ENCODE measurements at regions not wholly inside any gene's neighbourhood (a gene's known extent, or its start where the extent isn't known, plus 50 kb on each side); places are given as distances from the start of the nearest gene placed in this dataset.

DNA sequence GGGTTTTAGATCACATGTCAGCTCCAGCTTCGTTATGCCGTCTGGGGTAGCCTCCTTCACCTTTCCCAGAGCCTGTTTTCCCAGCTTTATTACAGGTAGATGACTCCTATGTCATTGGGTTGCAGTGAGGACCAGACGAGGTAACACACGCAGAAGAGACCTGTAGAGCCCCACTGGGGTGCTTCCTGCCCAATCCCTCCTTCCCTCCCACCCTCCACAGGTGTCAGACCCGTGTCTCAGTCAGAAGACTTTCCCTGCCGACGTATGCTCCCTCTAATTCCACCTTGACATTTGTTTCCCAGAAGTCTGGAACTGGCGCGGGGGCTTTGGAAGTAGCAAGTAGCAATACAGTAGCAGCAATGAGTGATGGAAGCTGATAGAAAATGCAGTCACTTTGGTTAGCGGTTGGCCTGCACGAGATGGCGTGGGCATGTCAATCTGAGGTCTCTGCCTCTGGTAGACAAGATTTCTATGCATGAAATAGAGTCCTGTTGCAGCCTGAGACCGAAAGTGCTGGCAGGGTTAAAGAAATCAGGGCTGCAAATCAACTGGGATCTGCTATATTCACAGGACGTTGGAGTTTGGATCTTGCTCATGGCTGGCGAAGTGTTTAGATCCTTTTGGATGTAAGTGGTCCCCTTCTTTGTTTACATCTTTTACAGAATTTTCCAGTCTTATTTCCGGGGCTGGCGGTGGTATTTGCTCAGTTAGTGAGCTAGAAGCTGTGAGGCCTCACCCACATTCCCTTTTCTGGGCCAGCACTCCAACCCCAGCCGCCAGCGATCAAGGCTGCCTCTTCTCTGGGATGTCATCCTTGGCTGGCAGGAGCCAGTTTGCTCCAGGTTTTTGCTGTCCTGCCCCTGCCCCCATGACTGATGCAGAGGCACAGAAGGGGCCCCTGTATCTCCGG, 78.3 kb upstream of the KMT2C start:
- Histone ChIP-seq H3K9me3 (no peaks in the 10 kb centered on the region), H3K4me1 (no peaks in the 10 kb centered on the region), H3K36me3 (no peaks in the 10 kb centered on the region), H3K4me3 (no peak overlapping the region), H3K27ac (no peak overlapping the region), H3K27me3 (no peaks in the 10 kb centered on the region)
- DNase-seq: no peak
- 68 to 78% methylated on average over 6 to 20 of the region's 20 CpGs for WGBS, 2 donors (ENCODE audit: low coverage in 1 of 2)
- intact Hi-C loops (cut with DNase I; ENCODE audit: low total_unique reads): no loop called here
- in situ Hi-C loops (cut with MboI; ENCODE audit: low pct_ligation_motif_present in 1 of 4, low pct_unique_long_range_greater_than_20kb in 1 of 4, low sequenced_read_pairs in 3 of 4): no loop called here
- no peak for TF ChIP-seq POLR2AphosphoS5 (IDR thresholded peaks at IDR 0.05)
- no peak for TF ChIP-seq POLR2A (IDR thresholded peaks at IDR 0.05)
- TF ChIP-seq, protein P1, sequence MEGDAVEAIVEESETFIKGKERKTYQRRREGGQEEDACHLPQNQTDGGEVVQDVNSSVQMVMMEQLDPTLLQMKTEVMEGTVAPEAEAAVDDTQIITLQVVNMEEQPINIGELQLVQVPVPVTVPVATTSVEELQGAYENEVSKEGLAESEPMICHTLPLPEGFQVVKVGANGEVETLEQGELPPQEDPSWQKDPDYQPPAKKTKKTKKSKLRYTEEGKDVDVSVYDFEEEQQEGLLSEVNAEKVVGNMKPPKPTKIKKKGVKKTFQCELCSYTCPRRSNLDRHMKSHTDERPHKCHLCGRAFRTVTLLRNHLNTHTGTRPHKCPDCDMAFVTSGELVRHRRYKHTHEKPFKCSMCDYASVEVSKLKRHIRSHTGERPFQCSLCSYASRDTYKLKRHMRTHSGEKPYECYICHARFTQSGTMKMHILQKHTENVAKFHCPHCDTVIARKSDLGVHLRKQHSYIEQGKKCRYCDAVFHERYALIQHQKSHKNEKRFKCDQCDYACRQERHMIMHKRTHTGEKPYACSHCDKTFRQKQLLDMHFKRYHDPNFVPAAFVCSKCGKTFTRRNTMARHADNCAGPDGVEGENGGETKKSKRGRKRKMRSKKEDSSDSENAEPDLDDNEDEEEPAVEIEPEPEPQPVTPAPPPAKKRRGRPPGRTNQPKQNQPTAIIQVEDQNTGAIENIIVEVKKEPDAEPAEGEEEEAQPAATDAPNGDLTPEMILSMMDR (IDR thresholded peaks at IDR 0.05): no peak
- no peak for TF ChIP-seq EP300 (IDR thresholded peaks at IDR 0.05; ENCODE audit: low read depth)

DNA sequence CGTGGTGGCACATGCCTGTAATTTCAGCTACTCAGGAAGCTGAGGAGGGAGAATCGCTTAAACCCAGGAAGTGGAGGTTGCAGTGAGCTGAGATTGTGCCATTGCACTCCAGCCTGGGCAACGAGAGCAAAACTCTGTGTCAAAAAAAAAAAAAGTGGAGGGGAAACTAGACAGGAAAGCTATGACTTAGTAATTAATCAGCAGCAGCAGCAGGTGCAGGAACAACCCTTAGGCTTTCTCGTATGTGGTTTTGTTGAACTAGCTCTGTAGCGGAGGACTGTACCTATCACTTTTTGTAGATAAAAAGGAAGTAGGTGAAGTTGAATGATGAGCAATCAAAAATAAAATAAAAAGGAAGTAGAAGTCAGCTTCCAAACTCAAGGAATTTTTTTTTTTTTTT, 76.9 kb upstream of the KMT2C start:
- no peak for DNase-seq
- Histone ChIP-seq H3K9me3 (no peaks in the 10 kb centered on the region), H3K36me3 (no peaks in the 10 kb centered on the region), H3K4me3 (no peak overlapping the region), H3K27ac (no peak overlapping the region), H3K4me1 (no peaks in the 10 kb centered on the region), H3K27me3 (no peaks in the 10 kb centered on the region)
- TF ChIP-seq POLR2AphosphoS5 (IDR thresholded peaks at IDR 0.05) (no peak), POLR2A (IDR thresholded peaks at IDR 0.05) (no peak), EP300 (IDR thresholded peaks at IDR 0.05; ENCODE audit: low read depth) (no peak)
- TF ChIP-seq, protein P1 (IDR thresholded peaks at IDR 0.05): no peak
- in situ Hi-C loops (cut with MboI; ENCODE audit: low pct_ligation_motif_present in 1 of 4, low pct_unique_long_range_greater_than_20kb in 1 of 4, low sequenced_read_pairs in 3 of 4) (no loop called here), intact Hi-C loops (cut with DNase I; ENCODE audit: low total_unique reads) (no loop called here)
- WGBS, 2 donors (ENCODE audit: low coverage in 1 of 2): 60 to 68% methylated on average over 2 to 5 of the region's 5 CpGs

DNA sequence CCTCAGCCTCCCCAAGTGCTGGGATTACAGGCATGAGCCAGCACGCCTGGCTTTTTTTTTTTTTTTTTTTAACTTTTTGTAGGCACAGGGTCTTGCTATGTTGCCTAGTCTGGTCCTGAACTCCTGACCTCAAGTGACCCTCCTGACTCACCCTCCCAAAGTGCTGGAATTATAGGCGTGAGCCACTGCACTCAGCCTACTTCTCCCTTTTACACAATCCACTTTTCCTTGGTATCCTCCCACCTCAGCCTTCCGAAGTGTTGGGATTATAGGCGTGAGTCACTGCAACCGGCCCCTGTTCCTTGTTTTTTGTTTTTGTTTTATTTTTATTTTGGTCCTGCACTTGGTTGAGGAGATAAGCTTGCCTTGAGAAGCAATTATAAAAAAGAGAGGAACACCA, 75.9 kb upstream of the KMT2C start:
- no peaks in the 10 kb centered on the region for H3K9me3 ChIP-seq
- DNase-seq: no peak
- intact Hi-C loops (cut with DNase I; ENCODE audit: low total_unique reads) (no loop called here), in situ Hi-C loops (cut with MboI; ENCODE audit: low pct_ligation_motif_present in 1 of 4, low pct_unique_long_range_greater_than_20kb in 1 of 4, low sequenced_read_pairs in 3 of 4) (no loop called here)
- no peak for TF ChIP-seq POLR2A (IDR thresholded peaks at IDR 0.05)
- TF ChIP-seq EP300 (IDR thresholded peaks at IDR 0.05; ENCODE audit: low read depth): no peak
- TF ChIP-seq, protein P1 (IDR thresholded peaks at IDR 0.05): no peak
- TF ChIP-seq POLR2AphosphoS5 (IDR thresholded peaks at IDR 0.05): no peak
- H3K27me3 ChIP-seq: no peaks in the 10 kb centered on the region
- H3K4me3 ChIP-seq: no peak overlapping the region
- H3K27ac ChIP-seq: no peak overlapping the region
- WGBS, 2 donors (ENCODE audit: low coverage in 1 of 2): 63 to 75% methylated on average over 2 to 5 of the region's 5 CpGs
- H3K36me3 ChIP-seq: no peaks in the 10 kb centered on the region
- no peaks in the 10 kb centered on the region for H3K4me1 ChIP-seq

DNA sequence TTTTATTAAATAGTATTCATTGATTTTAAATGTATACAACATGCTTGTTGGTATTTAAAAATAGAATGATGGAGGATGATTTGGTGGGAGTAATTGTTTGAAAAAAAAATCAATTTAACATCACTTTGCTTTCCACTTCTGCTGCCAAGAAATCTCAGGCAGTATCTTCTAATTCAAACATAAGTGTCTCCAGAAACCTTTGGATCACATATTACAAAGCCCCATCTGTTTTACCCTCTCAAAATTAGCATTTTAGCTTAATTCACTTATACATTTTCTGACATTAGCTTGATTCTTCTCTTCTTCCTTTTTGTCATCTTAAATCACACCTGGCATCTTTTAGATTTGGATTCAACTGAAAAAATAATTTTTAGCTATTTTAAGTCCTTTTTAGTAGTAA, 72.9 kb upstream of the KMT2C start:
- DNase-seq: no peak
- Histone ChIP-seq H3K4me1 (no peaks in the 10 kb centered on the region), H3K4me3 (no peak overlapping the region), H3K9me3 (no peaks in the 10 kb centered on the region), H3K36me3 (no peaks in the 10 kb centered on the region), H3K27ac (no peak overlapping the region), H3K27me3 (no peaks in the 10 kb centered on the region)
- intact Hi-C loops (cut with DNase I; ENCODE audit: low total_unique reads) (no loop called here), in situ Hi-C loops (cut with MboI; ENCODE audit: low pct_ligation_motif_present in 1 of 4, low pct_unique_long_range_greater_than_20kb in 1 of 4, low sequenced_read_pairs in 3 of 4) (no loop called here)
- TF ChIP-seq POLR2A (IDR thresholded peaks at IDR 0.05): no peak
- no peak for TF ChIP-seq EP300 (IDR thresholded peaks at IDR 0.05; ENCODE audit: low read depth)
- TF ChIP-seq, protein P1 (IDR thresholded peaks at IDR 0.05): no peak
- TF ChIP-seq POLR2AphosphoS5 (IDR thresholded peaks at IDR 0.05): no peak

All from transverse colon (tissue), 4 donors.